Erythroblast (primary cell): ENCODE measurements at regions not wholly inside any gene's neighbourhood (a gene's known extent, or its start where the extent isn't known, plus 50 kb on each side); places are given as distances from the start of the nearest gene placed in this dataset.

Experiments used
- GATA1 ChIP-seq: IDR thresholded peaks from 2 replicates; pipeline ENCODE4 v1.6.1; 2011; ENCODE audit warnings: low read depth, mild to moderate bottlenecking, control low read depth, low read length, moderate library complexity
- POLR2A ChIP-seq: IDR thresholded peaks from 2 replicates; pipeline ENCODE4 v1.6.1; 2011; ENCODE audit warnings: mild to moderate bottlenecking, low read length

DNA sequence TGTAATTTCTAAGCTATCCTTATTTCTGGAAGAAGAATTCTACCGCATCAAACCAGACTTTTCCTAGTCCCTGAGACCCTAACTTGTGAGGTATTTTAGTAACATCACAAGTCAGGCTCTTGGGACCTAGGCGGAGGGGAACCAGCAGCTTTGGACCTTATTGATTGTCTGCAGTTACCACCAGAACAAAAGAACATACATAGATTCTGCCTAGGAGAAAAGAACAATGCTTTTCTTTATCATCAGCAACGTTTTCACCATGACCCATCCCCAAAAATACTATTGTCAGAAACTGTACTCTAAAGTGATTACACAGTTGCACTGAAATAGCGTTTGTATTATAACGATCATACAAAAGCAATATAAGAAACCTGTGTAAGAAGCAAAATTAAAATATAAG, 860.4 kb downstream of the USP25 start:
- no peak for TF ChIP-seq POLR2A
- no peak for TF ChIP-seq GATA1
